H9 (cell line): ENCODE measurements at regions not wholly inside any gene's neighbourhood (a gene's known extent, or its start where the extent isn't known, plus 50 kb on each side); places are given as distances from the start of the nearest gene placed in this dataset.

Source experiments
- DNase-seq: peaks from one replicate; pipeline ENCODE4 v3.0.0-alpha.2; 2017
- H2AFZ ChIP-seq: one replicate; pipeline ENCODE4 v1.6.1; 2013; ENCODE audit warnings: mild to moderate bottlenecking, low read length, control low read depth, moderate library complexity
- H2AK5ac ChIP-seq: 2 replicates; pipeline ENCODE4 v1.6.1; 2013; ENCODE audit warnings: low read length, control low read depth, mixed read lengths; ENCODE audit not compliant: insufficient read length
- H2BK120ac ChIP-seq: one replicate; pipeline ENCODE4 v1.6.1; 2013; ENCODE audit warnings: low read depth, mild to moderate bottlenecking, low read length, control low read depth, inconsistent platforms; ENCODE audit not compliant: poor library complexity, severe bottlenecking
- H2BK12ac ChIP-seq: 2 replicates; pipeline ENCODE4 v1.6.1; 2013; ENCODE audit warnings: low read length, control low read depth, mixed read lengths, low read depth; ENCODE audit not compliant: insufficient read length
- H2BK15ac ChIP-seq: 2 replicates; pipeline ENCODE4 v1.6.1; 2013; ENCODE audit warnings: low read depth, low read length, control low read depth
- H2BK20ac ChIP-seq: one replicate; pipeline ENCODE4 v1.6.1; 2013; ENCODE audit warnings: low read depth, mild to moderate bottlenecking, low read length, control low read depth, inconsistent platforms; ENCODE audit not compliant: poor library complexity, severe bottlenecking
- H2BK5ac ChIP-seq: 2 replicates; pipeline ENCODE4 v1.6.1; 2013; ENCODE audit warnings: low read length, control low read depth, mixed read lengths; ENCODE audit not compliant: insufficient read length
- H3K14ac ChIP-seq: 2 replicates; pipeline ENCODE4 v1.6.1; 2013; ENCODE audit warnings: low read length, control low read depth; ENCODE audit not compliant: insufficient read depth
- H3K18ac ChIP-seq: 2 replicates; pipeline ENCODE4 v1.6.1; 2013; ENCODE audit warnings: low read depth, mild to moderate bottlenecking, mixed read lengths, low read length, control low read depth; ENCODE audit not compliant: insufficient read length
- H3K23ac ChIP-seq: 2 replicates; pipeline ENCODE4 v1.6.1; 2013; ENCODE audit warnings: low read length, control low read depth, mixed read lengths, low read depth; ENCODE audit not compliant: insufficient read length
- H3K23me2 ChIP-seq: 2 replicates; pipeline ENCODE4 v1.6.1; 2013; ENCODE audit warnings: low read depth, mild to moderate bottlenecking, mixed read lengths, low read length, control low read depth; ENCODE audit not compliant: insufficient read length, poor library complexity, severe bottlenecking
- H3K27ac ChIP-seq: 2 replicates; pipeline ENCODE4 v1.5.1; 2013; ENCODE audit warnings: low read length, control low read depth, mixed read lengths, low read depth; ENCODE audit not compliant: insufficient read length
- H3K27me3 ChIP-seq: 2 replicates; pipeline ENCODE4 v1.6.1; 2013; ENCODE audit warnings: low read length, control low read depth, inconsistent platforms; ENCODE audit not compliant: insufficient read depth
- H3K4ac ChIP-seq: 2 replicates; pipeline ENCODE4 v1.6.1; 2013; ENCODE audit warnings: low read depth, mild to moderate bottlenecking, control low read depth, inconsistent platforms, low read length, moderate library complexity
- H3K4me1 ChIP-seq: 2 replicates; pipeline ENCODE4 v1.6.1; 2013; ENCODE audit warnings: low read length, control low read depth, inconsistent platforms; ENCODE audit not compliant: insufficient read depth
- H3K4me2 ChIP-seq: 2 replicates; pipeline ENCODE4 v1.6.1; 2013; ENCODE audit warnings: low read length, control low read depth, mixed read lengths; ENCODE audit not compliant: insufficient read length, insufficient read depth
- H3K56ac ChIP-seq: 2 replicates; pipeline ENCODE4 v1.6.1; 2013; ENCODE audit warnings: low read depth, mild to moderate bottlenecking, mixed read lengths, low read length, control low read depth; ENCODE audit not compliant: insufficient read length
- H3K79me1 ChIP-seq: 2 replicates; pipeline ENCODE4 v1.6.1; 2013; ENCODE audit warnings: low read depth, mild to moderate bottlenecking, moderate library complexity, low read length, control low read depth, inconsistent platforms; ENCODE audit not compliant: insufficient read depth, poor library complexity, severe bottlenecking
- H3K79me2 ChIP-seq: 2 replicates; pipeline ENCODE4 v1.6.1; 2013; ENCODE audit warnings: low read length, control low read depth, inconsistent platforms; ENCODE audit not compliant: insufficient read depth
- H3K9ac ChIP-seq: 2 replicates; pipeline ENCODE4 v1.6.1; 2013; ENCODE audit warnings: low read length, control low read depth, mixed read lengths; ENCODE audit not compliant: insufficient read length; ENCODE audit errors: extremely low read depth
- H3K9me3 ChIP-seq: one replicate; pipeline ENCODE4 v1.6.1; 2013; ENCODE audit warnings: low read depth, low read length, inconsistent platforms; ENCODE audit not compliant: control insufficient read depth
- H3T11ph ChIP-seq: one replicate; pipeline ENCODE4 v1.6.1; 2013; ENCODE audit warnings: mild to moderate bottlenecking, low read length, control low read depth, inconsistent platforms
- H4K20me1 ChIP-seq: one replicate; pipeline ENCODE4 v1.6.1; 2013; ENCODE audit not compliant: control insufficient read depth, insufficient read length, insufficient read depth
- H4K5ac ChIP-seq: 2 replicates; pipeline ENCODE4 v1.6.1; 2013; ENCODE audit warnings: low read depth, mild to moderate bottlenecking, mixed read lengths, low read length, control low read depth; ENCODE audit not compliant: insufficient read length
- H4K8ac ChIP-seq: replicated peaks from 2 replicates; pipeline ENCODE4 v1.6.1; 2013; ENCODE audit warnings: low read length, control low read depth, mixed read lengths, low read depth; ENCODE audit not compliant: insufficient read length
- H4K91ac ChIP-seq: 2 replicates; pipeline ENCODE4 v1.6.1; 2013; ENCODE audit warnings: low read depth, mild to moderate bottlenecking, moderate library complexity, mixed read lengths, low read length, control low read depth; ENCODE audit not compliant: insufficient read length
- H3K27ac Mint-ChIP-seq, 3 experiments: 2 replicates in 2 of 3; 3 replicates in 1 of 3; pipeline ENCODE4 v1.8.0; 2020 to 2021; ENCODE audit warnings: mixed read lengths in 3 of 3, mild to moderate bottlenecking in 1 of 3, moderate library complexity in 1 of 3
- H3K27me3 Mint-ChIP-seq: 2 replicates; pipeline ENCODE4 v1.8.0; 2021; ENCODE audit warnings: low read depth, mild to moderate bottlenecking, moderate library complexity, mixed read lengths
- H3K36me3 Mint-ChIP-seq, 3 experiments: 2 replicates in 2 of 3; 3 replicates in 1 of 3; pipeline ENCODE4 v1.8.0; 2020 to 2021; ENCODE audit warnings: low read depth in 3 of 3, mixed read lengths in 3 of 3; ENCODE audit not compliant: insufficient read depth in 1 of 3
- H3K4me1 Mint-ChIP-seq, 2 experiments: 2 replicates each; pipeline ENCODE4 v1.8.0; 2020; ENCODE audit warnings: mixed read lengths in 2 of 2
- H3K4me3 Mint-ChIP-seq, 2 experiments: 2 replicates in 1 of 2; 3 replicates in 1 of 2; pipeline ENCODE4 v1.8.0; 2020 to 2021; ENCODE audit warnings: mild to moderate bottlenecking in 2 of 2, mixed read lengths in 2 of 2, moderate library complexity in 1 of 2
- H3K9me3 Mint-ChIP-seq, 2 experiments: 2 replicates in 1 of 2; 3 replicates in 1 of 2; pipeline ENCODE4 v1.8.0; 2020; ENCODE audit warnings: mild to moderate bottlenecking in 2 of 2, mixed read lengths in 2 of 2, moderate library complexity in 1 of 2
- CTCF ChIP-seq: fragments of 200-600 bp; sonication (generic); conservative IDR thresholded peaks from 3 replicates; pipeline ENCODE4 v1.8.0; 2021; ENCODE audit warnings: antibody characterized with exemption, mild to moderate bottlenecking
- WGBS: extraction: QIAGEN DNeasy Blood & Tissue Kit; methylation state at CpG from one replicate; pipeline ENCODE4 v1.1.7; 2013; ENCODE audit warnings: missing lambda C conversion rate, low lambda C conversion rate, mixed read lengths; ENCODE audit not compliant: insufficient read length; ENCODE audit errors: extremely low coverage; 5-methylcytosine and 5-hydroxymethylcytosine counted together

- Histone ChIP-seq H3K14ac (no peak overlapping the region), H3K4me2 (no peak overlapping the region), H3K23ac (no peak overlapping the region), H3K79me2 (no peaks in the 10 kb centered on the region), H2BK120ac (no peak overlapping the region), H4K5ac (no peak overlapping the region), H2BK12ac (no peak overlapping the region), H3K4me1 (no peaks in the 10 kb centered on the region), H3K4ac (no peak overlapping the region), H3K9me3 (no peaks in the 10 kb centered on the region), H4K91ac (no peak overlapping the region), H2BK15ac (no peak overlapping the region), H2AK5ac (no peak overlapping the region), H4K20me1 (no peaks in the 10 kb centered on the region), H3K56ac (no peak overlapping the region), H4K8ac (no peak overlapping the region), H3K23me2 (no peaks in the 10 kb centered on the region), H3K27me3 (peaks cover 2% of the 10 kb centered on the region; the same call in 1 of the 2 replicates), H3K27ac (no peak overlapping the region), H3K79me1 (no peaks in the 10 kb centered on the region), H3T11ph (no peak overlapping the region), H3K18ac (no peak overlapping the region), H2BK5ac (no peak overlapping the region), H3K9ac (no peak overlapping the region), H2AFZ (no peak overlapping the region), H2BK20ac (no peak overlapping the region)
- Mint-ChIP-seq H3K27ac (no peak overlapping the region), H3K36me3 (no peaks in the 10 kb centered on the region), H3K4me3 (no peak overlapping the region), H3K9me3 (no peaks in the 10 kb centered on the region), H3K4me1 (no peaks in the 10 kb centered on the region), H3K27me3 (peaks cover 15% of the 10 kb centered on the region)
- no peak for DNase-seq
- TF ChIP-seq CTCF: no peak
- WGBS: no CpG with 5 or more reads among the region's 5 CpGs
These were observed 200.5 kb upstream of the ASIC2 start for GRCh38 chr17:33493566-33493965.
